Hepatocyte (in vitro differentiated cells): ENCODE measurements at regions not wholly inside any gene's neighbourhood (a gene's known extent, or its start where the extent isn't known, plus 50 kb on each side); places are given as distances from the start of the nearest gene placed in this dataset.

Source experiments
- DNase-seq: peaks from one replicate; pipeline ENCODE4 v3.0.0-alpha.2; 2016; ENCODE audit warnings: low spot score
- H2AFZ ChIP-seq: fragments of 200-600 bp; sonication (generic); 2 replicates; pipeline ENCODE4 v1.6.0; 2016; ENCODE audit warnings: antibody characterized with exemption, mild to moderate bottlenecking
- H3K27ac ChIP-seq: fragments of 200-600 bp; sonication (generic); 2 replicates; pipeline ENCODE4 v1.5.1; 2016; ENCODE audit warnings: mild to moderate bottlenecking
- H3K27me3 ChIP-seq: fragments of 200-600 bp; sonication (generic); 2 replicates; pipeline ENCODE4 v1.6.1; 2016
- H3K36me3 ChIP-seq: fragments of 200-600 bp; sonication (generic); replicated peaks from 2 replicates; pipeline ENCODE4 v1.5.1; 2016; ENCODE audit warnings: low read depth; ENCODE audit not compliant: insufficient read depth
- H3K4me1 ChIP-seq: fragments of 200-600 bp; sonication (generic); 2 replicates; pipeline ENCODE4 v1.5.1; 2016; ENCODE audit warnings: mild to moderate bottlenecking, moderate library complexity; ENCODE audit not compliant: insufficient read depth
- H3K4me2 ChIP-seq: fragments of 200-600 bp; sonication (generic); 2 replicates; pipeline ENCODE4 v1.6.0; 2016
- H3K4me3 ChIP-seq: fragments of 200-600 bp; sonication (generic); 2 replicates; pipeline ENCODE4 v1.5.1; 2016; ENCODE audit warnings: mild to moderate bottlenecking
- H3K79me2 ChIP-seq: fragments of 200-600 bp; sonication (generic); 2 replicates; pipeline ENCODE4 v1.6.0; 2017; ENCODE audit warnings: mild to moderate bottlenecking
- H3K9me2 ChIP-seq: fragments of 200-600 bp; sonication (generic); replicated peaks from 2 replicates; pipeline ENCODE4 v1.6.0; 2017; ENCODE audit warnings: mild to moderate bottlenecking; ENCODE audit not compliant: insufficient read depth
- H3K9me3 ChIP-seq: fragments of 200-600 bp; sonication (generic); 2 replicates; pipeline ENCODE4 v1.5.1; 2016; ENCODE audit warnings: low read depth, mild to moderate bottlenecking
- H4K20me1 ChIP-seq: fragments of 200-600 bp; sonication (generic); 2 replicates; pipeline ENCODE4 v1.6.0; 2016; ENCODE audit warnings: mild to moderate bottlenecking; ENCODE audit not compliant: insufficient read depth, poor library complexity, severe bottlenecking
- CTCF ChIP-seq: fragments of 200-600 bp; sonication (generic); IDR thresholded peaks from 2 replicates; pipeline ENCODE4 v1.5.1; 2016; ENCODE audit warnings: antibody characterized with exemption, mild to moderate bottlenecking; ENCODE audit not compliant: poor library complexity
- EZH2 ChIP-seq: fragments of 200-600 bp; sonication (generic); IDR thresholded peaks from 2 replicates; pipeline ENCODE4 v1.6.1; 2016; ENCODE audit warnings: antibody characterized with exemption, mild to moderate bottlenecking, borderline replicate concordance
- EZH2phosphoT487 ChIP-seq: fragments of 200-600 bp; sonication (generic); IDR thresholded peaks from one replicate; pipeline ENCODE4 v1.6.1; 2018; ENCODE audit warnings: antibody characterized with exemption, mild to moderate bottlenecking, low read depth, moderate library complexity; ENCODE audit not compliant: unreplicated experiment, severe bottlenecking
- WGBS: methylation state at CpG from one replicate; pipeline ENCODE4 v1.1.6; 2016; ENCODE audit warnings: low lambda C conversion rate; ENCODE audit errors: missing lambda C conversion rate; 5-methylcytosine and 5-hydroxymethylcytosine counted together

- H3K27me3 ChIP-seq: no peaks in the 10 kb centered on the region
- no peak overlapping the region for H3K4me3 ChIP-seq
- no peaks in the 10 kb centered on the region for H3K36me3 ChIP-seq
- 75% methylated on average over 6 of the region's 6 CpGs for WGBS
- TF ChIP-seq CTCF: no peak
- no peak for TF ChIP-seq EZH2phosphoT487
- TF ChIP-seq EZH2: no peak
- H3K9me3 ChIP-seq: no peaks in the 10 kb centered on the region
- no peak overlapping the region for H3K4me2 ChIP-seq
- H4K20me1 ChIP-seq: no peaks in the 10 kb centered on the region
- H3K4me1 ChIP-seq: peaks cover 9% of the 10 kb centered on the region
- H3K79me2 ChIP-seq: no peaks in the 10 kb centered on the region
- H2AFZ ChIP-seq: no peak overlapping the region
- no peak for DNase-seq
- H3K27ac ChIP-seq: no peak overlapping the region
- H3K9me2 ChIP-seq: no peaks in the 10 kb centered on the region
Measured at GRCh38 chr11:76730887-76731565, 52.1 kb upstream of the TSKU start.

GRCh38 chr11:76732643-76733042, 50.5 kb upstream of the TSKU start:
- WGBS: 94% methylated on average over 2 of the region's 2 CpGs
- Histone ChIP-seq H3K4me3 (no peak overlapping the region), H3K9me3 (no peaks in the 10 kb centered on the region), H3K4me2 (no peak overlapping the region), H2AFZ (no peak overlapping the region), H3K4me1 (peaks cover 9% of the 10 kb centered on the region), H3K9me2 (no peaks in the 10 kb centered on the region), H3K27ac (no peak overlapping the region), H4K20me1 (no peaks in the 10 kb centered on the region), H3K27me3 (no peaks in the 10 kb centered on the region), H3K79me2 (no peaks in the 10 kb centered on the region), H3K36me3 (no peaks in the 10 kb centered on the region)
- no peak for TF ChIP-seq EZH2
- TF ChIP-seq EZH2phosphoT487: no peak
- no peak for TF ChIP-seq CTCF
- no peak for DNase-seq
